HepG2 (cell line): ENCODE measurements at regions not wholly inside any gene's neighbourhood (a gene's known extent, or its start where the extent isn't known, plus 50 kb on each side); places are given as distances from the start of the nearest gene placed in this dataset.

Experiments used
- ATAC-seq: fragments of 200-7000 bp; cut with Tn5 transposase; 3 replicates; pipeline ENCODE4 v1.9.1; 2020; ENCODE audit warnings: mild to moderate bottlenecking, moderate library complexity
- BruUV-seq: library from RNA; stranded (reverse); fragments of 400-500 nt; replicated peaks from 2 replicates; lab custom pipeline; 2021; lab: Mats Ljungman, UMichigan
- CTCF ChIA-PET: fragments of 300-600 bp; formaldehyde crosslinking; extraction: SDS; loops from one replicate; lab custom pipeline; 2021; ENCODE audit warnings: low total read pairs, inconsistent platforms, low intra/inter-chr PET ratio; lab: Yijun Ruan, JAX
- POLR2A ChIA-PET: fragments of 350-600 bp; sonication (Branson Sonifier 250); formaldehyde crosslinking; loops from one replicate; lab custom pipeline; 2020; ENCODE audit warnings: antibody characterized with exemption, inconsistent platforms; lab: Yijun Ruan, JAX
- DNase-seq: peaks from one replicate; pipeline ENCODE4 v3.0.0-alpha.2; 2015; ENCODE audit warnings: low spot score
- FAIRE-seq: peaks from 3 replicates; lab custom pipeline; 2011; peaks lifted over from hg19 to GRCh38; lab: Jason Lieb, UNC
- H2AFZ ChIP-seq: one replicate; pipeline ENCODE4 v1.6.1; 2011; ENCODE audit warnings: low read length, inconsistent platforms
- H3K27ac ChIP-seq: fragments of 300-600 bp; 3 replicates; pipeline ENCODE4 v1.8.0; 2011; ENCODE audit warnings: mixed run types, mild to moderate bottlenecking, mixed read lengths, low read length, inconsistent platforms; ENCODE audit not compliant: insufficient read depth; ENCODE audit errors: extremely low read length
- H3K27me3 ChIP-seq, 2 experiments: fragments of 200-600 bp in 1 of 2; 2 replicates in 1 of 2; 3 replicates in 1 of 2; pipeline versions ENCODE4 v1.6.0 to v1.8.0; 2011; ENCODE audit warnings: low read length in 2 of 2, mild to moderate bottlenecking in 2 of 2, moderate library complexity in 2 of 2, inconsistent platforms in 1 of 2; ENCODE audit not compliant: insufficient read depth in 2 of 2, control insufficient read depth in 1 of 2
- H3K36me3 ChIP-seq, 2 experiments: fragments of 200-600 bp in 1 of 2; replicated peaks in 1 of 2; 2 replicates in 1 of 2; 3 replicates in 1 of 2; pipeline versions ENCODE4 v1.5.1 to v1.8.0; 2011; ENCODE audit warnings: low read length in 2 of 2, inconsistent platforms in 1 of 2; ENCODE audit not compliant: insufficient read depth in 2 of 2, control insufficient read depth in 1 of 2
- H3K4me1 ChIP-seq: 2 replicates; pipeline ENCODE4 v1.5.1; 2012; ENCODE audit warnings: low read length, inconsistent platforms; ENCODE audit not compliant: insufficient read depth
- H3K4me2 ChIP-seq: 2 replicates; pipeline ENCODE4 v1.6.0; 2011; ENCODE audit warnings: low read depth, low read length, inconsistent platforms
- H3K4me3 ChIP-seq, 3 experiments: fragments of 200-600 bp in 1 of 3; sonication (generic), shearing (Covaris generic) in 1 of 3; replicated peaks in 1 of 3; 2 replicates each; pipeline ENCODE4 v1.5.1; 2011 to 2016; ENCODE audit warnings: low read length in 3 of 3, inconsistent platforms in 2 of 3, low read depth in 2 of 3, mild to moderate bottlenecking in 2 of 3, control low read depth in 1 of 3, mixed read lengths in 1 of 3; ENCODE audit not compliant: insufficient read depth in 1 of 3
- H3K79me2 ChIP-seq: one replicate; pipeline ENCODE4 v1.6.1; 2011; ENCODE audit warnings: low read length, inconsistent platforms; ENCODE audit not compliant: insufficient read depth
- H3K9ac ChIP-seq: 2 replicates; pipeline ENCODE4 v1.6.0; 2011; ENCODE audit warnings: mild to moderate bottlenecking, low read depth, low read length, inconsistent platforms; ENCODE audit not compliant: insufficient read depth
- H3K9me3 ChIP-seq: 2 replicates; pipeline ENCODE4 v1.5.1; 2012; ENCODE audit warnings: mild to moderate bottlenecking, low read length
- H4K20me1 ChIP-seq: 2 replicates; pipeline ENCODE4 v1.6.0; 2011; ENCODE audit warnings: inconsistent platforms, mild to moderate bottlenecking, low read length, moderate library complexity; ENCODE audit not compliant: insufficient read depth
- CAMTA2 ChIP-seq: sonication (generic); formaldehyde crosslinking; IDR thresholded peaks from 2 replicates; pipeline ENCODE4 v1.4.0; 2020; ENCODE audit warnings: mild to moderate bottlenecking, missing genetic modification reagents, borderline replicate concordance
- HCFC1 ChIP-seq: fragments of 150-350 bp; IDR thresholded peaks from 2 replicates; pipeline ENCODE4 v1.6.1; 2014; ENCODE audit warnings: low read depth, low read length
- KDM4B ChIP-seq: sonication (generic); formaldehyde crosslinking; IDR thresholded peaks from 2 replicates; pipeline ENCODE4 v1.4.0; 2020; ENCODE audit warnings: missing genetic modification reagents
- MAZ ChIP-seq, 2 experiments: sonication (generic) in 1 of 2; formaldehyde crosslinking in 1 of 2; IDR thresholded peaks; 2 replicates each; pipeline versions ENCODE4 v1.5.0 to v1.6.1; 2012 to 2020; ENCODE audit warnings: low read depth in 2 of 2, mild to moderate bottlenecking in 2 of 2, borderline replicate concordance in 1 of 2, improper control_type of control experiment in 1 of 2, low read length in 1 of 2, missing genetic modification reagents in 1 of 2, moderate library complexity in 1 of 2
- NFATC3 ChIP-seq: sonication (generic); formaldehyde crosslinking; IDR thresholded peaks from 2 replicates; pipeline ENCODE4 v1.5.1; 2020; ENCODE audit warnings: mild to moderate bottlenecking, missing genetic modification reagents
- RFX5 ChIP-seq: IDR thresholded peaks from 2 replicates; pipeline ENCODE4 v1.6.1; 2011; ENCODE audit warnings: low read depth, low read length, improper control_type of control experiment
- ZBTB21 ChIP-seq: sonication (generic); formaldehyde crosslinking; IDR thresholded peaks from 2 replicates; pipeline ENCODE4 v1.4.0; 2020; ENCODE audit warnings: missing genetic modification reagents
- ZNF317 ChIP-seq: sonication (generic); formaldehyde crosslinking; IDR thresholded peaks from 2 replicates; pipeline ENCODE4 v1.5.0; 2020; ENCODE audit warnings: mild to moderate bottlenecking, missing genetic modification reagents
- ZNF550 ChIP-seq: sonication (generic); formaldehyde crosslinking; IDR thresholded peaks from 2 replicates; pipeline ENCODE4 v1.4.0; 2020; ENCODE audit warnings: mild to moderate bottlenecking, missing genetic modification reagents, borderline replicate concordance
- ZNF782 ChIP-seq: sonication (generic); formaldehyde crosslinking; IDR thresholded peaks from 2 replicates; pipeline ENCODE4 v1.4.0; 2020; ENCODE audit warnings: missing genetic modification reagents, mild to moderate bottlenecking, borderline replicate concordance
- in situ Hi-C: cut with HindIII; loops from 2 replicates; pipeline ENCODE4 v1.10.0; 2017; ENCODE audit warnings: low pct_unique_long_range_greater_than_20kb; ENCODE audit not compliant: extremely low pct_ligation_motif_present
- intact Hi-C: fragments of 100-400 bp; cut with micrococcal nuclease; formaldehyde crosslinking; loops from one replicate; pipeline ENCODE4 v1.10.0; 2022; ENCODE audit not compliant: unreplicated experiment
- TF ChIP-seq, protein P1 (sequence below): sonication (generic); formaldehyde crosslinking; IDR thresholded peaks from 2 replicates; pipeline ENCODE4 v1.4.0; 2020; ENCODE audit warnings: missing genetic modification reagents

DNA sequence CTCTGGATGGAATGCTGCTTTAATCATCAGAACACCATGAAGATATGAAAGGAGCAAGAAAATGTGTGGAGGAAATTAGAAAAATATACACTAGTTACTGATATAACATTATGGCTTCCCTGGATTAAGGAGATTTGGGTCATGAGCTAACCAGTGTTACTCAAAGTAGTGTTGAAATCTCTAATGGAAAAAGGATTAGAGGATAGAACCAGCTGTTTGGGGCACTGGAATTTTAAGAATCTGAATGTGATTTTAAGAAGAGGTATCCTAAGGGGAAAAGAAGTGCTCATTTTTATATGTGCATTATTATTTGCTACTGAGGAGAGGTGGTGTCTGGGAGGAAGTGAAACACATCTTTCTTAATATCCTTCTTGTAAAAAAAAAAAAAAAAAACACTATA is 164.1 kb upstream of the PPARGC1A start:
- ChIA-PET CTCF (no interaction called here), POLR2A (no interaction called here)
- intact Hi-C loops (no loop called here), in situ Hi-C loops (no loop called here)
- no peaks in the 10 kb centered on the region for H4K20me1 ChIP-seq
- H3K9ac ChIP-seq: no peak overlapping the region
- no peaks in the 10 kb centered on the region for H3K4me1 ChIP-seq
- no peak for DNase-seq
- no TSS peak for BruUV-seq
- no peaks in the 10 kb centered on the region for H3K27me3 ChIP-seq
- H2AFZ ChIP-seq: no peak overlapping the region
- TF ChIP-seq HCFC1 (no peak), ZNF550 (CRISPR knock-in tag) (no peak), ZBTB21 (CRISPR knock-in tag) (no peak), CAMTA2 (no peak), ZNF317 (CRISPR knock-in tag) (no peak), KDM4B (CRISPR knock-in tag) (no peak), NFATC3 (CRISPR knock-in tag) (no peak), RFX5 (no peak), MAZ (IDR thresholded peaks at IDR 0.05; ENCODE audit: borderline replicate concordance, low read depth, low read length) (no peak), MAZ (CRISPR knock-in tag; IDR thresholded peaks at IDR 0.05; ENCODE audit: low read depth) (no peak), ZNF782 (CRISPR knock-in tag) (no peak)
- TF ChIP-seq, protein P1, sequence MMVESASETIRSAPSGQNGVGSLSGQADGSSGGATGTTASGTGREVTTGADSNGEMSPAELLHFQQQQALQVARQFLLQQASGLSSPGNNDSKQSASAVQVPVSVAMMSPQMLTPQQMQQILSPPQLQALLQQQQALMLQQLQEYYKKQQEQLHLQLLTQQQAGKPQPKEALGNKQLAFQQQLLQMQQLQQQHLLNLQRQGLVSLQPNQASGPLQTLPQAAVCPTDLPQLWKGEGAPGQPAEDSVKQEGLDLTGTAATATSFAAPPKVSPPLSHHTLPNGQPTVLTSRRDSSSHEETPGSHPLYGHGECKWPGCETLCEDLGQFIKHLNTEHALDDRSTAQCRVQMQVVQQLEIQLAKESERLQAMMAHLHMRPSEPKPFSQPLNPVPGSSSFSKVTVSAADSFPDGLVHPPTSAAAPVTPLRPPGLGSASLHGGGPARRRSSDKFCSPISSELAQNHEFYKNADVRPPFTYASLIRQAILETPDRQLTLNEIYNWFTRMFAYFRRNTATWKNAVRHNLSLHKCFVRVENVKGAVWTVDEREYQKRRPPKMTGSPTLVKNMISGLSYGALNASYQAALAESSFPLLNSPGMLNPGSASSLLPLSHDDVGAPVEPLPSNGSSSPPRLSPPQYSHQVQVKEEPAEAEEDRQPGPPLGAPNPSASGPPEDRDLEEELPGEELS (CRISPR knock-in tag): no peak
- no peaks in the 10 kb centered on the region for H3K9me3 ChIP-seq
- H3K27ac ChIP-seq: no peak overlapping the region
- ATAC-seq: no peak
- FAIRE-seq: no peak
- no peaks in the 10 kb centered on the region for H3K79me2 ChIP-seq
- H3K4me3 ChIP-seq: no peak overlapping the region
- H3K4me2 ChIP-seq: no peak overlapping the region
- H3K36me3 ChIP-seq: no peaks in the 10 kb centered on the region
